IMR-90 (cell line): ENCODE measurements at regions not wholly inside any gene's neighbourhood (a gene's known extent, or its start where the extent isn't known, plus 50 kb on each side); places are given as distances from the start of the nearest gene placed in this dataset.

Experiments
- ATAC-seq: fragments of 200-7000 bp; cut with Tn5 transposase; 2 replicates; pipeline ENCODE4 v1.9.1; 2020; ENCODE audit warnings: low read depth, mild to moderate bottlenecking, moderate library complexity
- BruUV-seq: library from RNA; stranded (reverse); fragments of 400-500 nt; replicated peaks from 2 replicates; lab custom pipeline; 2021; lab: Mats Ljungman, UMichigan
- CTCF ChIA-PET: fragments of 300-600 bp; formaldehyde crosslinking; extraction: SDS; loops from one replicate; lab custom pipeline; 2021; ENCODE audit warnings: antibody characterized with exemption; lab: Yijun Ruan, JAX
- POLR2A ChIA-PET: fragments of 300-600 bp; sonication (Branson Sonifier 250); formaldehyde crosslinking; loops from one replicate; lab custom pipeline; 2022; ENCODE audit warnings: antibody characterized with exemption; ENCODE audit not compliant: unreplicated experiment; lab: Charles Lee
- DNase-seq: peaks from one replicate; pipeline ENCODE4 v3.0.0; 2013
- H2AFZ ChIP-seq: replicated peaks from 2 replicates; pipeline ENCODE3; 2013; ENCODE audit warnings: low read length, mild to moderate bottlenecking; ENCODE audit not compliant: poor library complexity
- H2AK5ac ChIP-seq: 2 replicates; pipeline ENCODE4 v1.6.1; 2013; ENCODE audit warnings: low read depth, low read length, inconsistent platforms
- H2AK9ac ChIP-seq: replicated peaks from 2 replicates; pipeline ENCODE3; 2013; ENCODE audit warnings: mild to moderate bottlenecking, low read depth, low read length, moderate library complexity; ENCODE audit not compliant: poor library complexity
- H2BK120ac ChIP-seq: 2 replicates; pipeline ENCODE4 v1.6.1; 2013; ENCODE audit warnings: low read depth, low read length, inconsistent platforms
- H2BK15ac ChIP-seq: 3 replicates; pipeline ENCODE4 v1.6.1; 2013; ENCODE audit warnings: low read depth, low read length, inconsistent platforms
- H2BK20ac ChIP-seq: 2 replicates; pipeline ENCODE4 v1.6.1; 2013; ENCODE audit warnings: low read depth, mild to moderate bottlenecking, inconsistent platforms, low read length, moderate library complexity
- H2BK5ac ChIP-seq: 2 replicates; pipeline ENCODE4 v1.6.1; 2013; ENCODE audit warnings: mild to moderate bottlenecking, low read depth, low read length, inconsistent platforms; ENCODE audit not compliant: poor library complexity, severe bottlenecking
- H3K14ac ChIP-seq: replicated peaks from 2 replicates; pipeline ENCODE4 v1.6.1; 2013; ENCODE audit warnings: low read depth, low read length, inconsistent platforms
- H3K18ac ChIP-seq: 2 replicates; pipeline ENCODE4 v1.6.1; 2013; ENCODE audit warnings: low read depth, low read length, control low read depth
- H3K23ac ChIP-seq: 2 replicates; pipeline ENCODE4 v1.6.1; 2013; ENCODE audit warnings: low read depth, low read length, inconsistent platforms
- H3K27ac ChIP-seq: 2 replicates; pipeline ENCODE4 v1.5.1; 2013; ENCODE audit warnings: mild to moderate bottlenecking, control low read depth, low read length; ENCODE audit not compliant: insufficient read depth
- H3K27me3 ChIP-seq: 2 replicates; pipeline ENCODE4 v1.6.1; 2013; ENCODE audit warnings: low read length; ENCODE audit not compliant: control insufficient read depth, insufficient read depth
- H3K36me3 ChIP-seq: 2 replicates; pipeline ENCODE4 v1.6.1; 2013; ENCODE audit warnings: low read length, mixed read lengths; ENCODE audit not compliant: control insufficient read depth, insufficient read depth
- H3K4ac ChIP-seq: 2 replicates; pipeline ENCODE4 v1.6.1; 2013; ENCODE audit warnings: low read depth, low read length, inconsistent platforms
- H3K4me1 ChIP-seq: 2 replicates; pipeline ENCODE4 v1.6.1; 2013; ENCODE audit warnings: low read length, mixed read lengths; ENCODE audit not compliant: control insufficient read depth, insufficient read depth
- H3K4me2 ChIP-seq: 2 replicates; pipeline ENCODE4 v1.6.1; 2013; ENCODE audit warnings: low read depth, mild to moderate bottlenecking, control low read depth, low read length, moderate library complexity
- H3K4me3 ChIP-seq: 2 replicates; pipeline ENCODE4 v1.5.1; 2013; ENCODE audit warnings: low read depth, mild to moderate bottlenecking, control low read depth, low read length, moderate library complexity; ENCODE audit not compliant: insufficient read depth
- H3K56ac ChIP-seq: 2 replicates; pipeline ENCODE4 v1.6.1; 2013; ENCODE audit warnings: low read length, inconsistent platforms; ENCODE audit not compliant: insufficient read depth; ENCODE audit errors: extremely low read depth
- H3K79me1 ChIP-seq, 2 experiments: 2 replicates each; pipeline ENCODE4 v1.6.1; 2013; ENCODE audit warnings: low read length in 2 of 2, inconsistent platforms in 1 of 2, low read depth in 1 of 2
- H3K9ac ChIP-seq: 2 replicates; pipeline ENCODE4 v1.6.1; 2013; ENCODE audit warnings: low read depth, low read length, control low read depth
- H3K9me1 ChIP-seq: 2 replicates; pipeline ENCODE4 v1.6.1; 2013; ENCODE audit warnings: low read length, inconsistent platforms; ENCODE audit not compliant: insufficient read depth
- H3K9me3 ChIP-seq: 2 replicates; pipeline ENCODE4 v1.6.1; 2013; ENCODE audit warnings: low read length; ENCODE audit not compliant: control insufficient read depth, insufficient read depth
- H4K20me1 ChIP-seq: 2 replicates; pipeline ENCODE4 v1.6.1; 2013; ENCODE audit warnings: low read length, inconsistent platforms; ENCODE audit not compliant: insufficient read depth
- H4K5ac ChIP-seq: 2 replicates; pipeline ENCODE4 v1.6.1; 2013; ENCODE audit warnings: mild to moderate bottlenecking, low read depth, low read length, control low read depth
- H4K8ac ChIP-seq, 2 experiments: 2 replicates each; pipeline ENCODE4 v1.6.1; 2013; ENCODE audit warnings: low read depth in 2 of 2, low read length in 2 of 2, control low read depth in 1 of 2, inconsistent platforms in 1 of 2
- H4K91ac ChIP-seq: 2 replicates; pipeline ENCODE4 v1.6.1; 2013; ENCODE audit warnings: low read depth, low read length, inconsistent platforms; ENCODE audit not compliant: insufficient read depth
- BHLHE40 ChIP-seq: fragments of 150-350 bp; IDR thresholded peaks from 2 replicates; pipeline ENCODE4 v1.6.1; 2016; ENCODE audit warnings: mild to moderate bottlenecking, low read depth, low read length
- CEBPB ChIP-seq: IDR thresholded peaks from 2 replicates; pipeline ENCODE4 v1.6.1; 2012; ENCODE audit warnings: low read depth, low read length, improper control_type of control experiment
- CHD1 ChIP-seq: IDR thresholded peaks from 2 replicates; pipeline ENCODE4 v1.6.1; 2012; ENCODE audit warnings: low read depth, low read length, improper control_type of control experiment
- FOS ChIP-seq: fragments of 150-350 bp; IDR thresholded peaks from 2 replicates; pipeline ENCODE4 v1.6.1; 2016; ENCODE audit warnings: low read depth, low read length
- MAFK ChIP-seq: IDR thresholded peaks from 2 replicates; pipeline ENCODE4 v1.6.1; 2012; ENCODE audit warnings: low read depth, low read length, improper control_type of control experiment
- MXI1 ChIP-seq: IDR thresholded peaks from 2 replicates; pipeline ENCODE4 v1.6.1; 2012; ENCODE audit warnings: low read depth, mild to moderate bottlenecking, low read length, moderate library complexity, borderline replicate concordance
- RCOR1 ChIP-seq: IDR thresholded peaks from 2 replicates; pipeline ENCODE4 v1.6.1; 2012; ENCODE audit warnings: mild to moderate bottlenecking, low read length, improper control_type of control experiment; ENCODE audit not compliant: insufficient replicate concordance
- WGBS, 2 experiments: methylation state at CpG; one replicate each; pipeline versions ENCODE4 v1.1.5 to v1.1.7; 2013; ENCODE audit warnings: missing lambda C conversion rate in 2 of 2; ENCODE audit not compliant: insufficient read length in 1 of 2; ENCODE audit errors: extremely low coverage in 2 of 2; 5-methylcytosine and 5-hydroxymethylcytosine counted together
- dilution Hi-C: fragments of 300-500 bp; cut with HindIII; formaldehyde crosslinking; loops from one replicate; pipeline ENCODE4 v1.14.3; 2018; ENCODE audit warnings: low sequenced_read_pairs; ENCODE audit not compliant: unreplicated experiment
- in situ Hi-C: fragments of 300-500 bp; cut with MboI; formaldehyde crosslinking; loops from 3 replicates; pipeline ENCODE4 v1.14.3; 2019; ENCODE audit warnings: low sequenced_read_pairs, inconsistent platforms, mixed read lengths
- intact Hi-C: fragments of 100-400 bp; cut with micrococcal nuclease; formaldehyde crosslinking; loops from 2 replicates; pipeline ENCODE4 v1.10.0; 2022
- TF ChIP-seq, protein P1 (sequence below): fragments of 150-350 bp; IDR thresholded peaks from 2 replicates; pipeline ENCODE4 v1.6.1; 2017; ENCODE audit warnings: mild to moderate bottlenecking, antibody characterized with exemption, low read length, low read depth
- TF ChIP-seq, protein P2 (sequence below): conservative IDR thresholded peaks from 2 replicates; pipeline ENCODE4 v1.5.1; 2012; ENCODE audit warnings: mild to moderate bottlenecking, low read depth, low read length, improper control_type of control experiment
- TF ChIP-seq, protein P3 (sequence below): fragments of 150-350 bp; IDR thresholded peaks from 2 replicates; pipeline ENCODE4 v1.6.1; 2016; ENCODE audit warnings: low read depth, mild to moderate bottlenecking, low read length, moderate library complexity, borderline replicate concordance

DNA sequence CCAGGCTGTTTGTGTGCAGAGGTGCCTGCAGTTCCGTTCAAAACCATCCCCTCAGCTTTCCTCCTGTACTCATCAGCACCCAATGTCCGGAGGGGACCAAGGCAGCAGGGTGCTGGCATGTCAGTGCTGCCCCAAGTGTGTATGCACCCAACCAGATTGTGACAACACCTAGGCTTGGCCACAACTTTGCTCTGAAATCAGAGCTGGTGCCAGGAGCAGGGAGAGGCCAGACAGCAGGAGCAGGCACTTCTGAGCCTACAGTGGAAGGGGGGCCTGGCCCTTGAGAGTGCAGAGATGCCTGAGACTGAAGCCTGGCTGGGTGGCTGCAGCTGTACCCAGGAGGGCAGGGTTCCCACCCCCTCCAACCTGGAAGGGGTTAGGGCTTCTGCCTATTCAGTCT is 56.5 kb upstream of the RASGEF1B start:
- in situ Hi-C loops = no loop called here
- Histone ChIP-seq H4K8ac (no peak overlapping the region), H3K27me3 (no peaks in the 10 kb centered on the region), H4K5ac (no peak overlapping the region), H2BK20ac (no peak overlapping the region), H3K4me1 (no peaks in the 10 kb centered on the region), H3K56ac (no peak overlapping the region), H3K9ac (no peak overlapping the region), H3K18ac (no peak overlapping the region), H3K4me2 (no peak overlapping the region), H2AK5ac (no peak overlapping the region), H3K9me3 (no peaks in the 10 kb centered on the region), H2BK120ac (no peak overlapping the region), H2AFZ (no peak overlapping the region), H3K79me1 (no peaks in the 10 kb centered on the region), H4K20me1 (no peaks in the 10 kb centered on the region), H3K4ac (no peak overlapping the region), H3K36me3 (no peaks in the 10 kb centered on the region), H3K4me3 (no peak overlapping the region), H3K27ac (no peak overlapping the region), H2BK15ac (no peak overlapping the region), H3K9me1 (no peaks in the 10 kb centered on the region), H3K23ac (no peak overlapping the region), H4K91ac (no peak overlapping the region), H2BK5ac (no peak overlapping the region), H3K14ac (no peak overlapping the region), H2AK9ac (no peak overlapping the region)
- TF ChIP-seq CEBPB = no peak
- TF ChIP-seq RCOR1 = no peak
- no peak for TF ChIP-seq MAFK
- no peak for TF ChIP-seq FOS
- no peak for TF ChIP-seq CHD1
- TF ChIP-seq BHLHE40 = no peak
- no peak for TF ChIP-seq MXI1
- TF ChIP-seq, protein P1, sequence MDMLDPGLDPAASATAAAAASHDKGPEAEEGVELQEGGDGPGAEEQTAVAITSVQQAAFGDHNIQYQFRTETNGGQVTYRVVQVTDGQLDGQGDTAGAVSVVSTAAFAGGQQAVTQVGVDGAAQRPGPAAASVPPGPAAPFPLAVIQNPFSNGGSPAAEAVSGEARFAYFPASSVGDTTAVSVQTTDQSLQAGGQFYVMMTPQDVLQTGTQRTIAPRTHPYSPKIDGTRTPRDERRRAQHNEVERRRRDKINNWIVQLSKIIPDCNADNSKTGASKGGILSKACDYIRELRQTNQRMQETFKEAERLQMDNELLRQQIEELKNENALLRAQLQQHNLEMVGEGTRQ = no peak
- TF ChIP-seq, protein P2, sequence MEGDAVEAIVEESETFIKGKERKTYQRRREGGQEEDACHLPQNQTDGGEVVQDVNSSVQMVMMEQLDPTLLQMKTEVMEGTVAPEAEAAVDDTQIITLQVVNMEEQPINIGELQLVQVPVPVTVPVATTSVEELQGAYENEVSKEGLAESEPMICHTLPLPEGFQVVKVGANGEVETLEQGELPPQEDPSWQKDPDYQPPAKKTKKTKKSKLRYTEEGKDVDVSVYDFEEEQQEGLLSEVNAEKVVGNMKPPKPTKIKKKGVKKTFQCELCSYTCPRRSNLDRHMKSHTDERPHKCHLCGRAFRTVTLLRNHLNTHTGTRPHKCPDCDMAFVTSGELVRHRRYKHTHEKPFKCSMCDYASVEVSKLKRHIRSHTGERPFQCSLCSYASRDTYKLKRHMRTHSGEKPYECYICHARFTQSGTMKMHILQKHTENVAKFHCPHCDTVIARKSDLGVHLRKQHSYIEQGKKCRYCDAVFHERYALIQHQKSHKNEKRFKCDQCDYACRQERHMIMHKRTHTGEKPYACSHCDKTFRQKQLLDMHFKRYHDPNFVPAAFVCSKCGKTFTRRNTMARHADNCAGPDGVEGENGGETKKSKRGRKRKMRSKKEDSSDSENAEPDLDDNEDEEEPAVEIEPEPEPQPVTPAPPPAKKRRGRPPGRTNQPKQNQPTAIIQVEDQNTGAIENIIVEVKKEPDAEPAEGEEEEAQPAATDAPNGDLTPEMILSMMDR = no peak
- TF ChIP-seq, protein P3, sequence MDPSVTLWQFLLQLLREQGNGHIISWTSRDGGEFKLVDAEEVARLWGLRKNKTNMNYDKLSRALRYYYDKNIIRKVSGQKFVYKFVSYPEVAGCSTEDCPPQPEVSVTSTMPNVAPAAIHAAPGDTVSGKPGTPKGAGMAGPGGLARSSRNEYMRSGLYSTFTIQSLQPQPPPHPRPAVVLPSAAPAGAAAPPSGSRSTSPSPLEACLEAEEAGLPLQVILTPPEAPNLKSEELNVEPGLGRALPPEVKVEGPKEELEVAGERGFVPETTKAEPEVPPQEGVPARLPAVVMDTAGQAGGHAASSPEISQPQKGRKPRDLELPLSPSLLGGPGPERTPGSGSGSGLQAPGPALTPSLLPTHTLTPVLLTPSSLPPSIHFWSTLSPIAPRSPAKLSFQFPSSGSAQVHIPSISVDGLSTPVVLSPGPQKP = no peak
- no CpG with 5 or more reads among the region's 2 CpGs for WGBS, 2 experiments
- POLR2A ChIA-PET = no interaction called here
- CTCF ChIA-PET = no interaction called here
- dilution Hi-C loops = no loop called here
- ATAC-seq (no peak), DNase-seq (no peak)
- no TSS peak for BruUV-seq
- intact Hi-C loops = no loop called here
